HCT116 (cell line): ENCODE measurements at regions not wholly inside any gene's neighbourhood (a gene's known extent, or its start where the extent isn't known, plus 50 kb on each side); places are given as distances from the start of the nearest gene placed in this dataset.

Experiments used
- EZH2 ChIP-seq: fragments of 200-600 bp; sonication (generic); IDR thresholded peaks from 2 replicates; pipeline ENCODE4 v1.6.1; 2017; ENCODE audit warnings: antibody characterized with exemption, mixed run types
- POLR2A ChIP-seq: IDR thresholded peaks from 2 replicates; pipeline ENCODE4 v1.7.0; 2011; ENCODE audit warnings: borderline replicate concordance; ENCODE audit not compliant: insufficient read depth, insufficient read length; ENCODE audit errors: extremely low read depth
- POLR2AphosphoS5 ChIP-seq: IDR thresholded peaks from 2 replicates; pipeline ENCODE4 v1.6.1; 2011; ENCODE audit warnings: mild to moderate bottlenecking, low read depth, low read length, moderate library complexity
- SP1 ChIP-seq: IDR thresholded peaks from 2 replicates; pipeline ENCODE4 v1.6.1; 2012; ENCODE audit warnings: low read depth
- TF ChIP-seq, protein P1 (sequence below), 3 experiments: fragments of 200-600 bp in 1 of 3; sonication (generic) in 1 of 3; IDR thresholded peaks in 2 of 3; conservative IDR thresholded peaks in 1 of 3; 2 replicates each; pipeline ENCODE4 v1.5.1; 2012 to 2017; ENCODE audit warnings: low read depth in 2 of 3, low read length in 2 of 3, antibody characterized with exemption in 1 of 3, borderline replicate concordance in 1 of 3, control low read depth in 1 of 3, mild to moderate bottlenecking in 1 of 3, mixed read lengths in 1 of 3, mixed run types in 1 of 3, moderate library complexity in 1 of 3; ENCODE audit not compliant: insufficient read depth in 1 of 3

DNA sequence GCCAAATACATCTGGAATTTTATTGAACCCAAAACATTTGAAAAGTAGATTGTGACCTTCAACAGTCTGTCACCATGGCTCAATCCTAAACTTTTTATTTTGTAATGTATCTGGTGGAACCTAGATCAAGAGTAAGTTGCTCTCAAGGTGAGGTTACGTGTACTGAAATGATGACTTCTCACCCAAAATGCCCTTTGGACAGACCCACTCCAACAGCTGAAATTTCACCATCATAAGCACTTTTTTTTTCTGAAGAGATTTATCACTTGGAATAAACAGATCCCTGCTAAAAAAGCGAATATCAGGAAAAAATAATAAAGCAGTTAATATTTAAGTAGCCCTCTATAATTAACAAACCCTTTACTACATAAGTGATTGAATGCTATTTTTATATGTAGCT is 155.0 kb upstream of the FBXL7 start:
- TF ChIP-seq EZH2 (no peak), POLR2A (no peak), SP1 (no peak), POLR2AphosphoS5 (no peak)
- TF ChIP-seq, protein P1, sequence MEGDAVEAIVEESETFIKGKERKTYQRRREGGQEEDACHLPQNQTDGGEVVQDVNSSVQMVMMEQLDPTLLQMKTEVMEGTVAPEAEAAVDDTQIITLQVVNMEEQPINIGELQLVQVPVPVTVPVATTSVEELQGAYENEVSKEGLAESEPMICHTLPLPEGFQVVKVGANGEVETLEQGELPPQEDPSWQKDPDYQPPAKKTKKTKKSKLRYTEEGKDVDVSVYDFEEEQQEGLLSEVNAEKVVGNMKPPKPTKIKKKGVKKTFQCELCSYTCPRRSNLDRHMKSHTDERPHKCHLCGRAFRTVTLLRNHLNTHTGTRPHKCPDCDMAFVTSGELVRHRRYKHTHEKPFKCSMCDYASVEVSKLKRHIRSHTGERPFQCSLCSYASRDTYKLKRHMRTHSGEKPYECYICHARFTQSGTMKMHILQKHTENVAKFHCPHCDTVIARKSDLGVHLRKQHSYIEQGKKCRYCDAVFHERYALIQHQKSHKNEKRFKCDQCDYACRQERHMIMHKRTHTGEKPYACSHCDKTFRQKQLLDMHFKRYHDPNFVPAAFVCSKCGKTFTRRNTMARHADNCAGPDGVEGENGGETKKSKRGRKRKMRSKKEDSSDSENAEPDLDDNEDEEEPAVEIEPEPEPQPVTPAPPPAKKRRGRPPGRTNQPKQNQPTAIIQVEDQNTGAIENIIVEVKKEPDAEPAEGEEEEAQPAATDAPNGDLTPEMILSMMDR (IDR thresholded peaks at IDR 0.05 in 2 of 3, conservative IDR thresholded peaks at IDR 0.05 in 1 of 3; ENCODE audit: borderline replicate concordance in 1 of 3, insufficient read depth in 1 of 3, low read depth in 2 of 3, low read length in 2 of 3): no peak
